ENCODE measurements at regions not wholly inside any gene's neighbourhood (a gene's known extent, or its start where the extent isn't known, plus 50 kb on each side); places are given as distances from the start of the nearest gene placed in this dataset.
A peak's percentile ranks its signal among the peaks of the same experiment; 100 is the strongest.

GRCh38 chr6:79796197-79796596, 151.2 kb downstream of the ELOVL4 start:
- no peaks in the 10 kb centered on the region for H3K9me3 Mint-ChIP-seq
- no peaks in the 10 kb centered on the region for H3K36me3 Mint-ChIP-seq
- H3K27me3 Mint-ChIP-seq = no peaks in the 10 kb centered on the region
- H3K27ac Mint-ChIP-seq = no peak overlapping the region
- H3K4me1 Mint-ChIP-seq = peaks cover 3% of the 10 kb centered on the region
- no peak overlapping the region for H3K4me3 Mint-ChIP-seq
- no peak for DNase-seq

GRCh38 chr6:79789896-79790295, 157.5 kb downstream of the ELOVL4 start:
- Mint-ChIP-seq H3K27ac (no peak overlapping the region), H3K4me1 (no peaks in the 10 kb centered on the region), H3K4me3 (no peak overlapping the region), H3K36me3 (no peaks in the 10 kb centered on the region), H3K27me3 (peaks cover 7% of the 10 kb centered on the region), H3K9me3 (no peaks in the 10 kb centered on the region)
- DNase-seq = no peak

- no peaks in the 10 kb centered on the region for H3K4me1 Mint-ChIP-seq
- DNase-seq = no peak
- H3K4me3 Mint-ChIP-seq = no peak overlapping the region
- H3K9me3 Mint-ChIP-seq = no peaks in the 10 kb centered on the region
- H3K27me3 Mint-ChIP-seq = peaks cover 7% of the 10 kb centered on the region
- H3K27ac Mint-ChIP-seq = no peak overlapping the region
- no peaks in the 10 kb centered on the region for H3K36me3 Mint-ChIP-seq
Measured at GRCh38 chr6:79788756-79789155, 157.6 kb downstream of the SH3BGRL2 start.

- Mint-ChIP-seq H3K9me3 (no peaks in the 10 kb centered on the region), H3K27me3 (peaks cover 7% of the 10 kb centered on the region), H3K4me1 (no peaks in the 10 kb centered on the region), H3K4me3 (no peak overlapping the region), H3K27ac (no peak overlapping the region), H3K36me3 (no peaks in the 10 kb centered on the region)
- no peak for DNase-seq
Measured at GRCh38 chr6:79787626-79788025, 156.5 kb downstream of the SH3BGRL2 start.

GRCh38 chr6:79784395-79784753, 153.2 kb downstream of the SH3BGRL2 start:
- peaks cover 7% of the 10 kb centered on the region for H3K27me3 Mint-ChIP-seq
- H3K9me3 Mint-ChIP-seq = no peaks in the 10 kb centered on the region
- H3K4me1 Mint-ChIP-seq = no peaks in the 10 kb centered on the region
- H3K4me3 Mint-ChIP-seq = no peak overlapping the region
- no peak for DNase-seq
- no peak overlapping the region for H3K27ac Mint-ChIP-seq
- no peaks in the 10 kb centered on the region for H3K36me3 Mint-ChIP-seq

GRCh38 chr6:79783670-79784394, 152.7 kb downstream of the SH3BGRL2 start:
- Mint-ChIP-seq H3K9me3 (no peaks in the 10 kb centered on the region), H3K27ac (no peak overlapping the region), H3K36me3 (no peaks in the 10 kb centered on the region), H3K27me3 (peaks cover 7% of the 10 kb centered on the region), H3K4me1 (no peaks in the 10 kb centered on the region), H3K4me3 (no peak overlapping the region)
- no peak for DNase-seq

GRCh38 chr6:79782792-79783580, 151.9 kb downstream of the SH3BGRL2 start:
- H3K9me3 Mint-ChIP-seq = no peaks in the 10 kb centered on the region
- no peaks in the 10 kb centered on the region for H3K4me1 Mint-ChIP-seq
- peaks cover 7% of the 10 kb centered on the region for H3K27me3 Mint-ChIP-seq
- H3K36me3 Mint-ChIP-seq = no peaks in the 10 kb centered on the region
- no peak overlapping the region for H3K4me3 Mint-ChIP-seq
- no peak for DNase-seq
- no peak overlapping the region for H3K27ac Mint-ChIP-seq

GRCh38 chr6:79781916-79782315, 150.8 kb downstream of the SH3BGRL2 start:
- H3K4me1 Mint-ChIP-seq = peaks cover 5% of the 10 kb centered on the region
- no peak for DNase-seq
- H3K27me3 Mint-ChIP-seq = peaks cover 7% of the 10 kb centered on the region
- H3K27ac Mint-ChIP-seq = no peak overlapping the region
- no peaks in the 10 kb centered on the region for H3K9me3 Mint-ChIP-seq
- H3K36me3 Mint-ChIP-seq = no peaks in the 10 kb centered on the region
- no peak overlapping the region for H3K4me3 Mint-ChIP-seq

- no peak for DNase-seq
- peaks cover 12% of the 10 kb centered on the region for H3K27me3 Mint-ChIP-seq
- H3K4me3 Mint-ChIP-seq = no peak overlapping the region
- H3K27ac Mint-ChIP-seq = no peak overlapping the region
- peaks cover 5% of the 10 kb centered on the region for H3K4me1 Mint-ChIP-seq
- H3K9me3 Mint-ChIP-seq = no peaks in the 10 kb centered on the region
- H3K36me3 Mint-ChIP-seq = no peaks in the 10 kb centered on the region
Measured at GRCh38 chr6:79780881-79781280, 149.8 kb downstream of the SH3BGRL2 start.

- no peak overlapping the region for H3K4me3 Mint-ChIP-seq
- no peaks in the 10 kb centered on the region for H3K36me3 Mint-ChIP-seq
- no peak for DNase-seq
- H3K9me3 Mint-ChIP-seq = no peaks in the 10 kb centered on the region
- H3K27me3 Mint-ChIP-seq = peaks cover 5% of the 10 kb centered on the region
- H3K4me1 Mint-ChIP-seq = peaks cover 5% of the 10 kb centered on the region
- no peak overlapping the region for H3K27ac Mint-ChIP-seq
Measured at GRCh38 chr6:79778816-79779215, 147.7 kb downstream of the SH3BGRL2 start.

- Mint-ChIP-seq H3K36me3 (no peaks in the 10 kb centered on the region), H3K4me1 (peaks cover 5% of the 10 kb centered on the region), H3K27ac (peak overlapping the region; percentile 87), H3K4me3 (peak overlapping the region; percentile 72), H3K27me3 (peaks cover 5% of the 10 kb centered on the region), H3K9me3 (no peaks in the 10 kb centered on the region)
- DNase-seq = peak; percentile 89
Measured at GRCh38 chr6:79777713-79778579, 146.8 kb downstream of the SH3BGRL2 start.

GRCh38 chr6:79776076-79776475, 144.9 kb downstream of the SH3BGRL2 start:
- no peaks in the 10 kb centered on the region for H3K36me3 Mint-ChIP-seq
- H3K4me3 Mint-ChIP-seq = no peak overlapping the region
- H3K27me3 Mint-ChIP-seq = peaks cover 5% of the 10 kb centered on the region
- H3K4me1 Mint-ChIP-seq = peaks cover 5% of the 10 kb centered on the region
- no peak overlapping the region for H3K27ac Mint-ChIP-seq
- no peaks in the 10 kb centered on the region for H3K9me3 Mint-ChIP-seq
- no peak for DNase-seq

- H3K9me3 Mint-ChIP-seq = no peaks in the 10 kb centered on the region
- peaks cover 5% of the 10 kb centered on the region for H3K4me1 Mint-ChIP-seq
- H3K27me3 Mint-ChIP-seq = peaks cover 5% of the 10 kb centered on the region
Measured at GRCh38 chr6:79775222-79775621, 144.1 kb downstream of the SH3BGRL2 start.

GRCh38 chr6:79764747-79765146, 133.6 kb downstream of the SH3BGRL2 start:
- H3K9me3 Mint-ChIP-seq = peaks cover 8% of the 10 kb centered on the region
- H3K36me3 Mint-ChIP-seq = peaks cover 3% of the 10 kb centered on the region
- no peak for DNase-seq
- no peak overlapping the region for H3K4me3 Mint-ChIP-seq
- H3K27ac Mint-ChIP-seq = no peak overlapping the region
- H3K27me3 Mint-ChIP-seq = peaks cover 7% of the 10 kb centered on the region
- H3K4me1 Mint-ChIP-seq = no peaks in the 10 kb centered on the region

More at GRCh38 chr6:79775222-79775621, 144.1 kb downstream of the SH3BGRL2 start:
- no peak overlapping the region for H3K4me3 Mint-ChIP-seq
- H3K36me3 Mint-ChIP-seq = no peaks in the 10 kb centered on the region
- DNase-seq = no peak
- no peak overlapping the region for H3K27ac Mint-ChIP-seq

- Mint-ChIP-seq H3K9me3 (no peaks in the 10 kb centered on the region), H3K4me3 (no peak overlapping the region), H3K27me3 (peaks cover 12% of the 10 kb centered on the region), H3K4me1 (no peaks in the 10 kb centered on the region), H3K27ac (no peak overlapping the region), H3K36me3 (no peaks in the 10 kb centered on the region)
- no peak for DNase-seq
Measured at GRCh38 chr6:79763301-79763700, 132.2 kb downstream of the SH3BGRL2 start.

Measured in activated naive CD8-positive, alpha-beta T cell treated with anti-CD3 and anti-CD28 coated beads for 36 hours (primary cell).